ENCODE measurements at regions not wholly inside any gene's neighbourhood (a gene's known extent, or its start where the extent isn't known, plus 50 kb on each side); places are given as distances from the start of the nearest gene placed in this dataset.

GRCh38 chr4:161256172-161256571 is 907.6 kb downstream of the FSTL5 start:
- no peak overlapping the region for H3K4ac ChIP-seq (ENCODE audit: low read depth, low read length)
- WGBS, 2 experiments (ENCODE audit: extremely low coverage in 2 of 2, insufficient read length in 1 of 2): 25% methylated on average over 1 of the region's 5 CpGs; no CpG with 5 or more reads in 1 of the 2 experiments
- H3K9ac ChIP-seq (ENCODE audit: low read depth, low read length): no peak overlapping the region
- H2AK5ac ChIP-seq (ENCODE audit: low read depth, low read length): no peak overlapping the region
- H3K79me1 ChIP-seq (ENCODE audit: low read depth in 1 of 2, low read length in 2 of 2): no peaks in the 10 kb centered on the region
- ChIA-PET POLR2A (ENCODE audit: unreplicated experiment) (no interaction called here), CTCF (no interaction called here)
- H3K18ac ChIP-seq (ENCODE audit: low read depth, low read length): no peak overlapping the region
- dilution Hi-C loops (cut with HindIII; ENCODE audit: low sequenced_read_pairs, unreplicated experiment): no loop called here
- H3K4me3 ChIP-seq (ENCODE audit: insufficient read depth, low read depth, low read length): no peak overlapping the region
- no TSS peak for BruUV-seq (replicated peaks)
- ATAC-seq (ENCODE audit: low read depth) (no peak), DNase-seq (no peak)
- H2BK5ac ChIP-seq (ENCODE audit: low read depth, low read length, poor library complexity, severe bottlenecking): no peak overlapping the region
- intact Hi-C loops (cut with micrococcal nuclease): no loop called here
- H4K8ac ChIP-seq (ENCODE audit: low read depth in 2 of 2, low read length in 2 of 2): no peak overlapping the region
- no peak overlapping the region for H2BK15ac ChIP-seq (ENCODE audit: low read depth, low read length)
- H3K4me2 ChIP-seq (ENCODE audit: low read depth, low read length): no peak overlapping the region
- no peaks in the 10 kb centered on the region for H3K36me3 ChIP-seq (ENCODE audit: control insufficient read depth, insufficient read depth, low read length)
- H3K9me3 ChIP-seq (ENCODE audit: control insufficient read depth, insufficient read depth, low read length): peaks cover 14% of the 10 kb centered on the region
- no peak overlapping the region for H4K91ac ChIP-seq (ENCODE audit: insufficient read depth, low read depth, low read length)
- no peaks in the 10 kb centered on the region for H3K27me3 ChIP-seq (ENCODE audit: control insufficient read depth, insufficient read depth, low read length)
- H4K20me1 ChIP-seq (ENCODE audit: insufficient read depth, low read length): no peaks in the 10 kb centered on the region
- no peak overlapping the region for H2BK20ac ChIP-seq (ENCODE audit: low read depth, low read length)
- in situ Hi-C loops (cut with MboI; ENCODE audit: low sequenced_read_pairs): no loop called here
- H2AFZ ChIP-seq (replicated peaks; ENCODE audit: low read length, poor library complexity): no peak overlapping the region
- H3K27ac ChIP-seq (ENCODE audit: insufficient read depth, low read length): no peak overlapping the region
- H2AK9ac ChIP-seq (replicated peaks; ENCODE audit: low read depth, low read length, poor library complexity): no peak overlapping the region
- H3K23ac ChIP-seq (ENCODE audit: low read depth, low read length): no peak overlapping the region
- no peaks in the 10 kb centered on the region for H3K4me1 ChIP-seq (ENCODE audit: control insufficient read depth, insufficient read depth, low read length)
- no peak overlapping the region for H3K56ac ChIP-seq (ENCODE audit: extremely low read depth, insufficient read depth, low read length)
- H4K5ac ChIP-seq (ENCODE audit: low read depth, low read length): no peak overlapping the region
- H3K14ac ChIP-seq (replicated peaks; ENCODE audit: low read depth, low read length): no peak overlapping the region
- TF ChIP-seq NFE2L2 (IDR thresholded peaks at IDR 0.05; ENCODE audit: low read depth, low read length) (no peak), ELK1 (IDR thresholded peaks at IDR 0.05; ENCODE audit: borderline replicate concordance, low read depth, low read length) (no peak), CHD1 (IDR thresholded peaks at IDR 0.05; ENCODE audit: low read depth, low read length) (no peak), CEBPB (IDR thresholded peaks at IDR 0.05; ENCODE audit: low read depth, low read length) (no peak), RFX5 (IDR thresholded peaks at IDR 0.05; ENCODE audit: low read depth, low read length) (no peak), BHLHE40 (IDR thresholded peaks at IDR 0.05; ENCODE audit: low read depth, low read length) (no peak)
- no peaks in the 10 kb centered on the region for H3K9me1 ChIP-seq (ENCODE audit: insufficient read depth, low read length)
- H2BK120ac ChIP-seq (ENCODE audit: low read depth, low read length): no peak overlapping the region

Measured in IMR-90 (cell line).